Activated T-cell treated with anti-CD3 and anti-CD28 coated beads, Interleukin-2, amount 50 U/mL, for 48 hours (primary cell): ENCODE measurements at regions not wholly inside any gene's neighbourhood (a gene's known extent, or its start where the extent isn't known, plus 50 kb on each side); places are given as distances from the start of the nearest gene placed in this dataset.

Experiments used
- DNase-seq, 2 experiments: peaks; one replicate each; pipeline ENCODE4 v3.0.0-alpha.2; 2020

DNA sequence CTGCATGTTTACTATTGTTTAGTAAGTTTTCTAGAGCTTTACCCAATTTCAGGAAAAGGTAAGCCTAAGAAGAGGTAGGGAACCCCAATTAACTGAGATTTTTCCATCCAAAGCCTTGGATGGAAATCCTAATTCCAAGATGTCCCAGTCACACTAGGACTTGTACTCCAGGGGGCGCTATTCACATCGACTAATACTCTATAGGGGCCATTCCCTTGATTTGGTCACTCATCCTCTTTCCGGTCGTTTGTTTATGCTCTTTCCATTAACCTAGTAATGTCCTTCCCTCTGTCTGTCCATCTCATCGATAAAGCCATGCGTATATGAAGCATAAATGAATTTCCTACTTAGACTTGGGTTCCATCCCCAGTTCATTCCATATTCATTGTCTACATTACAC lies 80.8 kb upstream of the FUCA2 start:
- no peak for DNase-seq

DNA sequence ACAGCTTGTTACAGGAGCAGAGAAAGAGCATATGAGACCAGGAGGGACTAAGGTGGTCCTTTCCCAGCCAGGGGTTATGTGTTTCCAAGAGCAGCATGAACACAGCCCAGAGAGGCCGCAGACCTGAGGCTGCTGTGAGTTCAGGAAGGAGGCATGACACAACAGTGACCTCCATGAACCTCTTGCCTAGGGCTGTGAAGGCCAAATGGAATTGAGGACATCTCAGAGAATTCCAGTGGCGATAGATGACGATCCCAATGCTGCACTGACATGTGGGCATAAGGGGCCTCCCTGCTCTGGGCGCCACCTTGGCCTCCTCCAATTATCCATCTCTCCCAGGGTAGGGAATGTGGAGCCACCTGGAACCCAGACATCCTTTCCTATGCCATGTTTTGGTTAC lies 79.9 kb upstream of the FUCA2 start:
- no peak for DNase-seq

DNA sequence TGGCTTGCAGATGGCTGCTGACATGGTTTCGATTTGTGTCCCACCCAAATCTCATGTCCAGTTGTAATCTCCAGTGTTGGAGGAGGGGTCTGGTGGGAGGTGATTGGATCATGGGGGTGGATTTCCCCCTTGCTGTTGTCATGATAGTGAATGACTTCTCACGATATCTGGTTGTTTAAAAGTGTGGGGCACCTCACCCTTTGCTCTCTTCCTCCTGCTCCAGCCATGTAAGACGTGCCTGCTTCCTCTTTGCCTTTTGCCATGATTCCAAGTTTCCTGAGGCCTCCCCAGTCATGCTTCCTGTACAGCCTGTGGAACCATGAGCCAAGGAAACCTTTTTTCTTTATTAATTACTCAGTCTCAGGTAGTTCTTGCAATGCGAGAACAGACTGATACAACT lies 77.6 kb upstream of the FUCA2 start:
- DNase-seq, result no peak

DNA sequence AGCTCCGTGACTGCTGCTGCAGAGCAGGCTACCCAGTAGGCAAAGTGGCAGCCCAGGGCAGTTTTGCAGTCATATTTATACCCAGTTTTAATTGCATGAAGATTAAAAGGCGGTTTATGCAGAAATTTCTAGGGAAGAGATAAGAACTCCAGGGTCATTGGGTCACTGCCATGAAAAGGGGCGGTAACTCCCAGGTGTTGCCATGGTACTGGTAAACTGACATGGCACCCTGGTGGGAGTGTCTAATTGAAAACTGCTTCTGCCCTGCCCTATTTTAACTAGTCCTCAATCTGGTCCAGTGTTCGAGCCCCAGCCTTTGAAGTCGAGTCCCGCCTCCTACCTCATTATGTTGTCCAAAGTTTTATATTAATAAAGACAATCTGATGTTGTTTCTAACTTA lies 75.0 kb upstream of the FUCA2 start:
- no peak for DNase-seq

DNA sequence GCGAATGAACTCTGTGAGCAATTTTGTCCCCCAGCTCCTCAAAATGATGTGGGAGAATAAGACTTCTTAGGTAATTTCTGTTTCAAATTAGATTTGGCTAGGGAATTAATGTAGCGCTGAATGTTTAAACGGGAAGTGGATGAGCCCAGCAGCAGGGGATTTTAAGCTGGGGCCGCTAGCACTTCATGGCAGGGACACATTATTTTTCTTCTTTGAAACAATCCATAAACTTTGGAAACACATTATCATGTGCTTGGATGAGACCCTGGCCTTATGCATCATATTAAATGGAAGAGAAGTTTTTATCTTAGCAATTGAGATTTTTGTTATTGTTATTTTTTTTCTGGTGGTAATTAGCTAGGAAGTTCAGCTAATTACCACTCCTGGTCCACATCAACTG lies 74.2 kb upstream of the FUCA2 start:
- no peak for DNase-seq

DNA sequence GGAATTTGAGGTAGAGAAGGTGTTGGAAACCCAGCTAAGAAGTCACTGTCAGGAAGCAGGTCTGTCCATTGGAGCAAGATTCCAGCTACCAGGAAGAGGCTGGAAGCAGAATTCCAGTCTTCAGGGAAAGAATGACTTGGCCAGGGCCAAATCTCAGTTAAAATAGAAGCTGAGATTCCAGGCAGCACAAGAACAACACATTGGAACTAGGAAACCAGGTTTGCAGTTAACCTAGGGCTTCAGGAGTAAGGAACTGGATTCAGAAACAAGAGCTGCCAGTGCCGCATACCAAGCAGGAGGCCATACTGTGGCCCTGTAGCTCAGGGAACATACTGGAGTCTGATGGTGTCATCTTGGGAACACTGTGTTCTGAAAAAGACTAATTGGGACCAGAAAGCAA lies 73.7 kb upstream of the FUCA2 start:
- DNase-seq, result no peak

DNA sequence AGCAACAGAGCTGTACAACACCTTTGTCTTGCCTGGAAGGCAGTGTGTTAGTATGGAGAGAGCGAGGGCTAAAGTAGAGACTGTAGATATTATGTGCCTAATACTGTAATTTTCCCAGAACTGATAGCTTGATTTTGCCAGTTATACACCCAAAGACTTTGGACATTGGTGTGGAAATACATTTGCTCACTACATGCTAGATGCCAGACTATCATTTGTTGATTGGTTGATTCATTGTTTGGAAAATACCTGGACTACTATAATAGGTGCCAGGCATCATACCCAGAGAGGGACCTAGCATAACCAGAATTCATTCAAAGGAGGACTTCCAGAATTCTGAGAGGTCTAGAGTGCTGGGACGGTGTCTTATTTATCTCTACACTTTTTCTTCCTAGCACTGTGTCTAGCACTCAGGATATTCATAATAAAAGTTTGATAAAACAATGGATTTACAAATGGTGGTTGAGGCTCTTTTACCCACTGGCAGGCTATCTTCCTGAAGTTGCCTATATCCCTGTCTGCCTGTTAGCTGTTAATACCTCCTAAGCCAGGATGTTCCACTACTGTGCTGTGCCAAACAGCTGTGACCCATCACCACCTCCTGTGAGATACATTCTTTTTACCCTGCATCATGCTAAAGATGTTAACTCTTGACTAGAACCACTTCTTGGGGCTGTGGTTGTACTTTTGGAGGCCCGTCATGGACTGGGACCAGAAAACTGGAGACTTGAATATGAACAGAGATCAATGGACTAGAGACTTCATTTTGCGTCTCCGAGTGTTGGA lies 72.2 kb upstream of the FUCA2 start:
- no peak for DNase-seq

GRCh38 chr6:143581835-143582480 lies 70.4 kb upstream of the FUCA2 start:
- no peak for DNase-seq

- no peak for DNase-seq
Measured at GRCh38 chr6:143579703-143580102, 68.2 kb upstream of the FUCA2 start.

- no peak for DNase-seq
Measured at GRCh38 chr6:143578054-143578453, 66.5 kb upstream of the FUCA2 start.

GRCh38 chr6:143575901-143576426 lies 64.4 kb upstream of the FUCA2 start:
- no peak for DNase-seq

- DNase-seq, result peak; percentile 35 to 49
Measured at GRCh38 chr6:143575440-143575839, 63.9 kb upstream of the FUCA2 start.

DNA sequence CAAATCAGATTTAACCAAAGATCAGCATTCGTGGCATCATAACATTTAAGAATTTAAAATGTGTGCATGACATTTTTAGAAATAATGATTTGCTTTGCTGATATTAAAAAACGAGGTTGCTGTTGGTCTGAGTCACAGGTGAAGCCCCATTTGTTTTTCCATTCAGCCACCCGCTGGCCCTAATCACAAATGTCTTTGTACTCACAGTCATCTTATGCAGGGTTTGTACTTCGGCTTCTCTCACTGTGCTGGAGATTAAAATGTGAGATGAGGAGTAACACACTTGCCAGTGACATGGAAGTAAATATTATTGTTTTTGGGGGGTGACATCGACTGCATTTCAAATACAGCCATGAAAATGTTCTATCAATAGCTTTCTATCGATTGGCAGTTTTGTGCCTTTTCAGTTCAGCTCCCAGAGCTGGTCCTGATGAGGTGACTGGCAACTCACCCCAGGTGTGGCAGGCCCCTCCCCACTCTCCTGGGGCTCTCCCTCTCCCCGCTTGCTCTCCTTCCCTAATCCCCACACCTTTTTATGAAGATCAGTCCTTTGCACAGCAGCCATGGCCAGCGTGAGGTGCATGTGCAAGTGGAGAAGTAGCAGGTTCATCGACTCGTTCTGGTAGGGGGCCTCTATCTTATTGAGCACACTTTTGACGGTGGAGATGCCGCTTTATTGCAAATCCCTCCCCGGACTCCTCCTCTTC lies 58.8 kb upstream of the FUCA2 start:
- DNase-seq, result no peak

DNA sequence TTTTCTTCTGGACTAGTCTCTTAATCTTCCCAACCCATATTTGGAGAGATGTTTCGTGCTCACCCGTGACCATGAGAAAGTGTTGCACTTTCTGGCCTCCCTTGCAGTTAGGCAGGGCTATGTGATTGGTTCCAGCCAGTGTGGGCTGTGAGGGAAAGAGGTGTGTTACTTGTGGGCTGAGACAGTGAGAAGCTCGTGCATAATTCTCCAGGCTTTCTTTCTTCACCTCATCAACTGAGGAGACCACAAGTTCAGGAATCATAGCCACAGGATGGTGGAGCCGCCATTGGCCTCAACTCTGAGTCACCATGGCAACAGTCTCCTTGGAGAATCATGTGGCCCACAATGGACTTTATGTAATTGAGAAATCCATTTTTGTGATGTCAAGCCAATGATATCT lies 57.5 kb upstream of the FUCA2 start:
- no peak for DNase-seq

DNA sequence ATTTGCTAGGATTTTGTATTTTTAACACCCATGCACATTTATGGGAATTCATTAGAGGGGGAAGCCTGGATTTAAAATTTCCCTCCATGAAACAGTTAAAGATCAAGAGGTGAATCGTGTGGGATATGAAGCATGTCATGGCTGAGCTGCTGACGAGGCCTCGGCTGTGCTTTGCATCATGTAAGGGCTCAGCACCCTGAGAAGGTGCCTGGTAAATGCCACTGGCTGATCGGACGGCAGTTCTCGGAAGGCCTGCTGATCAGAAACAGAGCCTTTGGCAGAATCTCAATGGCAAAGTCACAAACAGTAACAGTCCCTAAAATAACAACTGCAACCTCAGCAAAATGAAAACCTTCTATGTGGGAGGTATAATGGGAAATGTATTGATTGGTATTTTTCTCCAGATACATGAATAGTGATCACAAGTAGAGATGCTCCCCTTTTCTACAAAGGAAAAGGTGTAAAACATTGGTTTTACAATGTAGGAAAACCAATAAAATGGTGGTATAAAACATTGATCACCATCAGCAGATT lies 53.0 kb upstream of the FUCA2 start:
- DNase-seq, result no peak

DNA sequence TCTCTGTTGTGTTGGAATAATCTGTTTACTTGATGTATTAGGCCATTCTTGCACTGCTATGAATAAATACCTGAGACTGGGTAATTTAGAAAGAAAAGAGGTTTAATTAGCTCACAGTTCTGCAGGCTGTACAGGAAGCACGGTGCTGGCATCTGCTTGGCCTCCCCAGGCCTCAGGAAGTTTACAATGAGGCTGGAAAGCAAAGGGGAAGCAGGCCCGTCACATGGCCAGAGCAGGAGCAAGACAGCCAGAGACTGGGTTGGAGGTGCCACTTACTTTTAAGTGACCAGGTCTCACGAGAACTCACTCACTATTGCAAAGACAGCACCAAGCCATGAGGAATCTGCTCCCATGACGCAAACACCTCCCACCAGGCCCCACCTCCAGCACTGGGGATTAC lies 50.6 kb upstream of the FUCA2 start:
- DNase-seq, result no peak
